ENCODE measurements at regions not wholly inside any gene's neighbourhood (a gene's known extent, or its start where the extent isn't known, plus 50 kb on each side); places are given as distances from the start of the nearest gene placed in this dataset.

DNA sequence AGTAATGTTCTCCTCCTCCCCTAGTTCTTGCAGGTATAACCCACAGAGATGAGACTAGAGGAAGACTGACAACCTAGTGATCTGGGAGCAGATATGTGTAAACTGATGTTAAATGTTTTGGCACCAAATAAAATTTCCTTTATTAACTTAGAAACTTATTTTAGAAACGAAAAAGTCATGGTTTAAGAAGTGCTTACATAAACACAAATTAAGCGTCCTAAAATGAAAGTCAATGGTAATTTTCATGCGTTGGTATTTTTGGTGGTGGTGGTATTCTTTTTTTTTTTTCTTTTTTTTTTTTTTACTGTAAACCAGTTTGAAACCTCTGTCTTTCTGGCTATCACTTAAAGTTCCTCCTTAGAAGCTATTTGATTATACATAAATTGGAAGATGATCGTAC lies 1438.1 kb upstream of the TENM3 start:
- no peak for DNase-seq

DNA sequence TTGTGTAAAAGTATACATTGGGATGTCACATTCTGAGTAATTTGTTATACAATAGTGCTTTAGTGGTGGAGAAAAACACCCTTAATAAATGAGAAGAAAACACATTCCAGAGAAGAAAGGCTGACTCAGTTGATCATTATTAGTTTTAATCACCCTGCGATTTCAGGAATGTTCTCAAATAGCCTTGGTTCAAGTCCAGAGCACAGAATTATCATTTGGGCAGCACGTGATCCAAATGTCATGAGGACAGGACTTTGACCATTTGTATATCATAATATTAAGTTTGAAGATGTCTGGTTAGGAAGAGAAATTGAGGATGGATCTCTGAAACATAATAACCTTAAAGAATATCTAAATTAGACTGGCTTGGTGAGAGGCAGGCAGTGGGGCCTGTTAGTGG lies 1434.3 kb upstream of the TENM3 start:
- no peak for DNase-seq

- no peak for DNase-seq
Observed at GRCh38 chr4:180809439-180809838, 1433.8 kb upstream of the TENM3 start.

- DNase-seq, result no peak
Observed at GRCh38 chr4:180810581-180810980, 1432.6 kb upstream of the TENM3 start.

DNA sequence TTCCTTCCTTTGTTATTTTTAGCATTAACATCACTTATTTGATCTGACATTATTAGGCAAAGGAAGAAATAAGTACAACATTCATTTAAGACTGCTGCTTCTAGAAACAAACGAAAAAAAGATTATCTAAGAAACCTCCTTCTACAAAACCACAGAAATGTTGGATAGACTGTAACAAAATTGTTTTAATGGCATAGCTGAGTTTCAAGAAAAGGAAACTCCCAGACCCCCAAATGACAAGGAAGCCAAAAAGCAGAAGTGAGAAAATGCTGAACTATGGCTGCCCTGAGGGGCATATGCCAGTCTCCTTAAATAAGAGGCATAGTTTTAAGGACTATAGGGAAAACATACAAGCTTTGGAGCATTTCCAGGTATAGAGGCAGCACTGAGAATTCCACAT lies 1431.6 kb upstream of the TENM3 start:
- no peak for DNase-seq

GRCh38 chr4:180812783-180813182 lies 1430.4 kb upstream of the TENM3 start:
- DNase-seq, result no peak

GRCh38 chr4:180814875-180815417 lies 1428.3 kb upstream of the TENM3 start:
- DNase-seq, result no peak

DNA sequence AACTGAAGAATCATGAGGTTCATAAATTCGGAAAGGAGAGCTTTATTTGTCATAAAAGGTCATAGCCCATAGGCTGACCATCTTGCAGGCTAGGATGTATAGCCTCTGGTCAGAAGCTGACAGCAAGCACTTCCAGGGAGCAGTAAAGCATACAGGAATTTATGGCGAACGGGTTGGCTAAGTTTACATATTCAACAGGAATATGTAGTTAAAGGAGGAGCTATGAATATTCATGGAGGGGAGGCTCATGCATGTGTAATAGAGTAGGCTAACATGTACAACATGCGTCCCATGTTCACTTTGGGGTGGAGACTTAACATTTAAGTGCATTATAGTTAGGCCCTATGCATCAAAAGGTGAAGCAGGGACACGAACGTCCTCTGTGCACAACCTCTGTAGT lies 1425.7 kb upstream of the TENM3 start:
- DNase-seq, result no peak

DNA sequence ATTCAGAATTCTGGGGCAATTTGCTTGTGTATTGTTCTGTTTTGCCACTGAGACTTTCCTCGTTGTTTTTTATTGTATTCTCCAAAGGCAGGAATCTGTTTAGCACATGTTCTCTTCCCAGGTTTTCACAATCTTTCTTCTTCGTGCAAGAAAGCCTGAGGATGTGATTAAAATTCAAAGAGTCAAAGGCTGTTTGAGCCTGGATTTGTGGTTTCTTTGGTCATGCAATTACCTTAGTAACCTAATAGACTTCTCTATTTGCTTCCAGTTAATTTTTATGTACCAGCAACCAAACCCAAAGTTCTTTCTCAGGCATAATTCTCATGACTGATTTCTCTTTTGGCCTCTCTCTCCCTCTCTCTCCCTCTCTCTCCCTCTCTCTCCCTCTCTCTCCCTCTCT lies 1420.1 kb upstream of the TENM3 start:
- DNase-seq, result no peak

GRCh38 chr4:180827232-180828009 lies 1415.8 kb upstream of the TENM3 start:
- no peak for DNase-seq

DNA sequence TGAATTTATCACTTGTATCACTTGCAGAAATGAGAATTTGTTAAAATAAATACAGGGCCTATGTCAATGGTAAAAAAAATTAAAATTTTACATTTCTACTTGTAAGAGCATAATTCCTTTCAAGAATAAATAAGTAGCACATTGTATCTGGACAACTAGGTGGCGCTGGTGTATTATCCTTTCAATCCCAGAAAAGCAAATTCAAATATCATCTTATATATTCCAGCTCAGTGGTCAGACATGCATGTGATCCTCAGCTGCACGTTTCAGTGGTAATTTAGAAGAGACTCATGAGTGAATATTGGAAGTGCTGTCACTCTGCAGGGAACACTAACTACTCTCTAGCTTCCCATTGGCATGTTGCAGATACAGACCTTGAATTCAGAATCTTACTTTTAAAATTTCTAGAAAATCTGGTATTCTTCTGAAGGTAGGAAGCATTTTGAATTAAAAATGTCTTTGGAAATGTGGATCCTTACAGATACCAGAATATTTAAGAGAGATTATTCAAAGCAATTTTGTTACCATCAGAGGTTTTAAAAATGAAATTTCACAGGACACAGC lies 1414.7 kb upstream of the TENM3 start:
- no peak for DNase-seq

DNA sequence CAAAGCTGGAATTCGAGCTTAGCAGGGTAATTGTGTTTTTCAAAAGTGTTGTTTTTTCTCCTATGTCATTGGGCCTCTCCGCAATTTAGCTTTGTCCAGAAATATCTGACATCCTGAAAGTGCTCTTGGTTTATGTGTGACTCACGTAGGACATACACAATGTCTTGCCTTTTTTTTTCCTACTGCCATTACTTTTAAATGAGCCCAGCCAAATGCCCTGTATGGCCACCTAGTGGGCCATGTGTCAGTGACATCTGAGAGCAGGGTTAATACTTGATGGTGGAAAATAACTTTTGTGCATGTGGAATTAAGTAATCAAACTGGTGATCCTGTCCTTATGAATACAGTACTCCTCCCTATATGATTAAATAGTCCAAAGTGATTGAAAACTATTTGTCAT lies 1411.1 kb upstream of the TENM3 start:
- no peak for DNase-seq

GRCh38 chr4:180840142-180840541 lies 1403.1 kb upstream of the TENM3 start:
- no peak for DNase-seq

DNA sequence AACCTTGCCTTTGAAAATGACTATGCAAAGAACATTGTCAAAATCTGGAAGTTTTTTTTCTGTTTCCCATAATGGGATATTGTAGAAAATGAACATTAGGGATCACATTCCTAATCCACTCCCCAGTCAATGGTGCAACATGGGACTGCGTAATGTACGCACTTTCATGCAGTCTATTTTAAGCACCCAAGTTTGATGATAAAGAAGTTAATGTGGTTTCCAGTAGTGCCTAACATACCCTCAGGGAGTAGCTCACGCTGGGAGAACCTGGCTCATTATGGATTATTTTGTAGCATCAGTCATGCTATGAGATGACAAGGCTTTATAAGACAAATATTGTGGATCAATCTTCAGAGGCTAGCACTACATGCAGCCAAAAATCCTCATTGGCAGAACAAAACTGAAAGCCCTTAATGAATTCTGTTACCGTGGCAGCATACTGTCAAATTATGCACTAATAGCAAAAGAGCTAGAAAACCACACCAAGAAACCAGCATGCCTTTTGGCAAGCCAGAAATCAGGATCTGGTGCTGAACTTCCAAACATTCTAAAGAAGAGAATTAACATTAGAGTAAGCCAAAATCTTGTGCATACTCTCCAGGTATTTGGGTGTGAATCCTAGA lies 1392.8 kb upstream of the TENM3 start:
- DNase-seq, result no peak

- DNase-seq, result no peak
Observed at GRCh38 chr4:180852738-180853137, 1390.5 kb upstream of the TENM3 start.

GRCh38 chr4:180855184-180855583 lies 1388.0 kb upstream of the TENM3 start:
- no peak for DNase-seq

GRCh38 chr4:180860089-180860720 lies 1383.0 kb upstream of the TENM3 start:
- no peak for DNase-seq

DNA sequence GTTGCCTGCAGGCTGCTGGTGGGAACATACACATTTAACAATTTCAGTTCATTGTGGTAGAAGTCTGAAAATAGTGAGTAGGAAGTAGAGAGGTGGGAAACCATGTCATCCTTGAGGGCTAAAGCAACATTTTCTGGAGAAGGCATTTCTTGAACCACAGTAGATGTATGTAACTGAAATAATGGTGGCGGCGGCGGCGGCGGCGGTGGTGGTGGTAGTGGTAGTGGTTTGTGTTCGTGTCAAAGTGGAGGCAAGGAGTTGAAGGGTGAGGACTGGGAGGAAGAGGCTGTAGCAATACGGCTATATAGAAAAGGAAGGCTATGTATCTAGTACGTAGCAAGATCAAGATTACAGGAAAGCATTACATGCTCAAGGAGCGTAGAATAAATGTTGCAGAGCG lies 1381.6 kb upstream of the TENM3 start:
- DNase-seq, result no peak

DNA sequence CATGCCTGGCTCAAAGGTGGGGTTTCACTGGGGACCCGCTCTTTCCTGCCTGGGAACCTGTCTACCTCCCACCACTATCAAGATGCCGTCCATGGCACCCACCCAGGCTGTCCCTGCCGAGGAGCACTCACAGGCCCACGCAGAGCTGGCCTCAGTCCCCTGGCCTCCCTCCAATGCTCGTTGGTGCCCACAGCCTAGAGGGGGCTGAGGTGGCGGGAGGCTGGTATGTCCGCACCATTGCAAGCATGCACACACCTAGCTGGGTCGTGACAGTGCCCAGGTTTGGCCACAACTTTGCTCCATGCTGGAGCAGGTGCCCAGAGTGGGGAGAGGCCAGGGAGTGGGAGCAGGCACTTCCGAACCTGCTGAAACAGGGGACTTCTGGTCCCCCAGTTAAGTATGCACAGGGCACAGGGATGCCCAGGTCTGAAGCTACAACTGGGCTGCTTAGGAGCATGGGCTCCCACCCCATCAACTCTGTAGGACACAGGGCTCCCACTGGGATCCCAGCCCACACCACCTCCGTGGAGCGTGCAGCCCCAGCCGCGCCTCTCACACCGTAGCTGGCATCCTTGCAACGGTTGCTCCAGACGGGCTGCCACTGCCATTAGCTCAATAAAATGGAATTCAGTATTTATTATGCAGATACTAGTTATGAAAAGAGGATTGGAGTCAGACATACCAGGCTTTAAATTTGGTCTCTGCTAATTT lies 1376.1 kb upstream of the TENM3 start:
- DNase-seq, result no peak

- DNase-seq, result no peak
Observed at GRCh38 chr4:180870623-180871022, 1372.6 kb upstream of the TENM3 start.

GRCh38 chr4:180898305-180898704 lies 1344.9 kb upstream of the TENM3 start:
- DNase-seq, result no peak

GRCh38 chr4:180900781-180901180 lies 1342.4 kb upstream of the TENM3 start:
- DNase-seq, result no peak

DNA sequence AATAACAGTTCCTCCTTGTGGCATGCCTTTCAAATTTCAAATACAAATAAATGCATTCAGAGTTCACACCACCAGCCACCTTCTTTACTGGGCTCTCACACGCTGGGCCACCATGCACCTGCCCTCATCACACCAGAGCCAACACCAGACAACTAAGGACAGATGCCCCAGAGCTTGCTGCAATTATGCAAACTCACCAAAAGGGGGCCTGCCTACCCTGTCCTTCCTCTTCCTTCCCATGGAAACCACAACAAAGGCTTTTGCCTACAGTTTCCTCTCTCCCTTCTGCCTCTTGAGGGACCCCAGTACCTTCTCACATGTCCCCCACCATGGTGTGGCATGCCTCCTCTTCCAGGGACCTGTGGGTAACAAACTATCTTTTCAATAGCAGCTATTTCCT lies 1333.9 kb upstream of the TENM3 start:
- no peak for DNase-seq

Data from CD4-positive, alpha-beta T cell treated with Interleukin-10 for 1 hour (primary cell).